NOMO-1 treated with DMSO at 0.1 percent for 48 hours (cell line): ENCODE measurements at regions not wholly inside any gene's neighbourhood (a gene's known extent, or its start where the extent isn't known, plus 50 kb on each side); places are given as distances from the start of the nearest gene placed in this dataset.

ENCODE experiments used
- DNase-seq: peaks from one replicate; lab custom pipeline; 2025; ENCODE audit not compliant: unreplicated experiment; lab: John Stamatoyannopoulos, UW

- no peak for DNase-seq
Measured at GRCh38 chr7:135831455-135832195, 83.0 kb upstream of the FAM180A start.

- no peak for DNase-seq
Measured at GRCh38 chr7:135828604-135829003, 80.0 kb upstream of the FAM180A start.

GRCh38 chr7:135827391-135827790 is 78.8 kb upstream of the FAM180A start:
- DNase-seq: no peak

DNA sequence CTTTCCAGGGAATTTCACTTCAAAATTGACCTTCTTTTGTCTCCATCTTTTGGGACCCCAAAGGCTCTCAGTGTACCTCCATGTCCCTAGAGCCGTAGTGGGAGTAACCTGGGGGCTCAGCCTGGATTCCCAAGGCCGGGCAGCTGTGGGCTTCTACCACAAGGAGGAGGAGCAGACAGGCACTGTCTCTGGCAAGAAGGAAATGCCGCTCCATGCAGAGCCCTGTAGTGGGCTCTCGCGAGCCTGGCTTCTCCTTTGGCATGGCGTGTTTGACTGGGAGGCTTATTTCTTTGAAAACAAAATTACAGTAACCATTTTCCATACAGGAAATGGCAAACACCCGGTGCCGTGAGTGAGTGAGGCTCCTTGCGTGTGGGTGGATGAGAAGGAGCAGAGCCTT is 76.8 kb upstream of the FAM180A start:
- DNase-seq: no peak

GRCh38 chr7:135822376-135822775 is 73.8 kb upstream of the FAM180A start:
- no peak for DNase-seq

GRCh38 chr7:135817583-135817982 is 69.0 kb upstream of the FAM180A start:
- no peak for DNase-seq

DNA sequence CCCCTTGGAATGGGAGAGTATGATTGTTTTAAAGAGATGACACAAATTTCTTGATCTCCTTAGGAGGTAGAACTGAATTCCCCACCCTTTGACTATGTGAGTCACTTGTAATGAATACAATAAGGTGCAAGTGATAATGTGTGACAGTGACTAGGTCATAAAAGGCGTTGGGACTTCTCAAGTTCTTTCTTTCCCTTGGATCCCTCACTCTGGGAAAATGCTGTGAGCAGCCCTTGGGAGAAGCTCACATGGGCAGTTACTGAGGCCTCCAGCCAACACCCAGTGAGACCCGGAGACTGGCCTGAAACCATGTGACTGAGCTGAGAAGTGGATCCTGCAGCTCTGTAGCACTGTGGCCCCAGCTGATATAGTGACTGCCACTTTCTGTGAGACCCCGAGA is 66.4 kb upstream of the FAM180A start:
- DNase-seq: no peak

DNA sequence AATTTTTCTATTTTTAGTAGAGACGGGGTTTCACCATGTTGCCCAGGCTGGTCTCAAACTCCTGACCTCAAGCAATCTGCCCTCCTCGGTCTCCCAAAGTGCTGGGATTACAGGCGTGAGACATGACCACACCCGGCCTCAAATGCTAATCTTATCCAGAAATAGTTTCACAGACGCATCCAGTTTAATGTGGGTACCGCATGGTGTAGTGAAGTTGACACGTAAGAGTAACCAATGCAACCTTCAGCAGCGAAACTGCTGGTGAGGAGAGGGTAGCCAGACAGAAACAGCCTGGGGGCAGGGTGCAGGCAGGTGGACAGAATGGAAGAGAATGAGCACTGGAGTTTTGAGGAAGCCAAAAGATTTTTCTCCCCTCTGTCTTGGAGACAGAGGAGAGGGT is 63.5 kb upstream of the FAM180A start:
- DNase-seq: no peak

- no peak for DNase-seq
Measured at GRCh38 chr7:135811506-135811905, 62.9 kb upstream of the FAM180A start.

DNA sequence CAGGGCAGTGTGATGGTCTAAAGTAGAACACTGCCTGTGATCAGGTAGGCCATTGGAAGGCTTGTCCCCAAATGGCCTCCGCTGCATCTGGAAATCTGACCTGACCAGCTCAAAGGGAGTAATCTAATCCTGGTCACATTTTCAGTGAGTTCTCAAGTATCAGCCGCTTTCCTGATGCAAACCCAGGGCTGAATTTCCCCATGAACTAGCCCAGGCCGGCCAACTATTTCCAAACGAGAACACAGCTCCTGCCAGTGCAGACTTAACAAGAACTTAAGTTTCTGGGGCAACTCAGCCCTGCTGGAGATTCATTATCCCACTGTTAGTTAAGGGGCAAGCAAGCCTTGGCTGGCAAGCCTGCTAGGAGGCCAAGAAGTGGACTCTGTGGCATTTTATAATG is 59.6 kb upstream of the FAM180A start:
- DNase-seq: no peak

GRCh38 chr7:135803143-135803542 is 54.5 kb upstream of the FAM180A start:
- DNase-seq: no peak

DNA sequence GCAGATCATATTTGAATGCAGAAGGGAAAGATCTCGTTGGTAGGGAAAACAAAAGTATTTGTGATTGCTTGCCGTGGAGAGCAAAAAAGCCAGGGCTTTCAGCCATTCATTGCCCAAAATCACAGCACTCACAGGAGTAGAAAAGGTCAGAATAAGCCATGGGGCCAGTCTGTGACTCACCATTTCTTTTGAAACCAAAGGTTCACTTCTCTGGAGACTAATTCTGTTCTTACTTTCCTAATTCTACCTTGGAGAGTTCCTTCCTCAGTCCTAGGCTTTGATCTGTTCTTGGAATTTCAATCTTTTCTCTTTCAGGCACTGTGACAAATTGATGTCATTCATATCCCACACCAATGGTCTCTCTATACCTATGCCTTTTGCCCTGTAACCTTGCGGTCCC is 54.1 kb upstream of the FAM180A start:
- no peak for DNase-seq

DNA sequence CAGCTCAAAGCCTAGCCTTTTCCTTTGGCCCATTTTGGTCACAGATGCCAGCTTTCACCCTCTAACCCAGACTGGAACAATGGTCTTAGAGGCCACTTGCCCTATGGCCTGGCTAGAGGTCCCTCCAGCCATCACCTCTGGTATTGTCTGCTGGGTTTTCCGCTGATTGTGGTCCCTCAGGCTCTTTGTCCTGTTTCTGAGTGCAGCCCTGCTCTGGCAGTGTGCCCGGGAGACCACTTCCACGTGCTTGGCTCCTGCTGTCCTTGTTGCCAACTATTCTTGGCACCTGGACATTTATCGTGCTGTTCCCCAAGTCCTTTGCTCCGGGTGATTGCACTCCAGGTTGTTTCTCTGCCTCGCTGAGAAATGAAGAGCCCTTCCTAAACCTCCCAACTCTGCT is 53.3 kb upstream of the FAM180A start:
- no peak for DNase-seq

DNA sequence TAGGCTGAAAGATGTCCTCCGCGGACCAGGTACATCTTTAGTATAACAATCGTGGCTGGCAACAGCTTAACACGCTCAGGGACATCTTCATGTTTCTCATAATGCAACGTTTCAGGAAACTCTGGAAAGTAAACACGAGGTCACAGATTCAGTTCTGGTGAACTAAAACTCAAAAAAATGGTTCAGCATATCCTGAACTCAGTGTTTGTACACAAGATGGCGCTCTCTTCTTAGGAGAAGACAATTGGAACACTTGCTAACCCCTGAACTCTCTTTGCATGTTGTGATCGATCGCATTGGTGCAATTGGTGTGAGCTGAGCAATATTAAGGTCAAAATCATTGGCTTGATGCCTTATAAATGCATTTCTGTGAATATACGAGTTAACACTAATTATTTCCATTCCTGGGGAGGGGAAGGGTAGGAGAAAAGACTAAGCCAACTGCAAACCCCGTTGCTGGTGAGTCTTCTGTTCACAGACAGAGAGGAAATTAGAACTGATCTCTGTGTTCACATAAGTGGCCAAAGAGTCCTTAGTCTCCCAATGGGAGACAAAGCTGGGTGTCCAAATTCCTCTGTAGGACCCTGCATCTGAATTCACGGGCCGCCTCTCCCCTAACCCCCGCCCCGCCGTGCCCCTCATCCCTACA is 52.6 kb upstream of the FAM180A start:
- peak; percentile 39 for DNase-seq

- DNase-seq: no peak
Measured at GRCh38 chr7:135800560-135800959, 51.9 kb upstream of the FAM180A start.

DNA sequence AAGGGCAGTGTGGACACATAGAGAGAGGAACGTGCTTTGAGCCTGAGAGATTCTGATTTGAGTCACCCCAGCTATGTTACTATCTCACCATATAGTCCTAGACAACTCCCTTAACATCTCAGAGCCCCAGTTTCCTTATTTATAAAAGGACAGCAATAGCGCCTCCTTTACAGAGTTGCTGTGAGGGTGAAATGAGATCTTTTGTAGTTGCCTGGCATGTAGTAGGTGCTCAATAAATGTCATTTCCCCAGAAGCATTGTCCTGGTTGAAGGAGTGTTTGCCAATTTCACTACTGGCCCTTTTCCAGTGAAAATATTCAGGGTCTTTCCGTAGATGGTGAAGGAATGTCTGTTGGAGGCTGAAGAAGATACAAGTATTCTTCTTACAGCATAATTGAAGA is 51.3 kb upstream of the FAM180A start:
- DNase-seq: no peak
